HG03175 (cell line): ENCODE measurements at regions not wholly inside any gene's neighbourhood (a gene's known extent, or its start where the extent isn't known, plus 50 kb on each side); places are given as distances from the start of the nearest gene placed in this dataset.

Source experiments
- ATAC-seq: cut with Tn5 transposase; IDR thresholded peaks from one replicate; pipeline ENCODE4 v1.9.1; 2021; ENCODE audit warnings: mild to moderate bottlenecking, moderate library complexity; ENCODE audit not compliant: unreplicated experiment

DNA sequence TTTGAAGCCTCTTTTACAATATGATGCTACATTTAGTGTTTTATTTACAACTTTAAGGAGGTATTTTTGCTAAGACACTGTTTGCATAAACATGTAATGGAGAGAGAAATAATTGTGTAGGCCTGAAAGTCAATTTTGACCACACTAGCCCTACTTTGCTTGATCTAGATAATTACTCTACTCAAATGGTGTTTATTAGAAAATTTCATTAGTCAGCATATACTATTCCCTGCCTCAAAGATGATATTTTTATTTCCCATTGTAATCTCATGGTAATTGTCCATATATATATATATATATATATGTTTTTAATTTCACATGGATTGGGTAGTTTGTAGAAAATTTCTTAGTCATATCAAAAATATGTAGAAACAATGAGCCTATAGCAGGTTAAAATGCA lies 632.2 kb downstream of the SATB2 start:
- ATAC-seq, result no peak

DNA sequence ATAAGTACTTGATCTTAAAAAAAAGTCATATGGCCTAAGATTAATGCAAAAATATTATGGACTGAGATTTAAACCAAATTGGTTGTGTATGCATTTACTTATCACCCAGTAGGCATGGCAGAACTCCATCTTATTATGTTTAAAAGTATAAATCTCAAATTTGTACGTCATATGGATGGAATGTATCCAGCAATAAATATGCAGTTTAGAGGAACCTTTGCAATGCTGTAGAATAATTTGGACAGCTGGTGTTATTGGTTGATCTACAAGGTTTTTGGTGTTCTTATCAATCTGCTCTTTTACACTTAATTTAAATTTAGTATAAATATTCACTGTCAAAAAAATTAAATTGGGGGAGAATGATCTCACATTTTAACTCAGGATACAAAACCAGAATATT lies 640.2 kb downstream of the SATB2 start:
- ATAC-seq, result no peak

DNA sequence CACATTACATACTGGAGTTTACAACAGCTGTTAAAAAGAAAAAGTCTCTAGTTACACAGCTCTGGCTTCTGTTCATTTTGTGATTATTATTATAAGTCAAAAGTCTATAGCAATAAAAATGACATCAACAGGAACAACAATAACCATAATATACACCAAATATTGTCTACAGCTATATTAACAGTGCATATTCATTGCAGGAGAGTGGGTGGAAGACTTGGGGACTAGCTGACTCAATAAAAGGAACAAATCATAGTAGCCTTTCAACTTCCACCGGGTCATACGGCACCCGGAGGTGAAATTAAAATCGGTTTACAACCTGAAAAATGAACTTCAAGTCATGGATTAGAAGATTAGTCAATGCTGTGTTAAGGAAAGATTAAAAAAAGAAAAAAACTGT lies 642.1 kb downstream of the SATB2 start:
- no peak for ATAC-seq

DNA sequence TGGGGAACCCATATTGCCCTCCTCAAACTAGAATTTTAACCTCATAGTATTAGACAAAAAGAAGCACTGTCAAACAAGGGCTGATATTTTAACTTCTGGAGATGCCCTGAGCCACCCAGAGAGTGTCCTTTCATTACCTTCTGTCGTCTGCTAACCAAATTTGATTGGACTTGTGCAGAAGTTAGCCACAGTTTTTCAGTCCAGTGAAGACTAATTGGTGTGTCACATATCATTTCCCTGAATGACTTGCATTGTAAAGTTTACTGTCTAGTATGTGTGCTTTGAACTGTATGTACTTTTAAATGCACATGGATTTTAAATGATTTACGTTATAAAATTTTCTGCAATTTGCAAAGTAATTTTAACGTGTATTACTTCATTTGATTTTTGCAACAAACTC lies 646.5 kb downstream of the SATB2 start:
- ATAC-seq, result no peak

DNA sequence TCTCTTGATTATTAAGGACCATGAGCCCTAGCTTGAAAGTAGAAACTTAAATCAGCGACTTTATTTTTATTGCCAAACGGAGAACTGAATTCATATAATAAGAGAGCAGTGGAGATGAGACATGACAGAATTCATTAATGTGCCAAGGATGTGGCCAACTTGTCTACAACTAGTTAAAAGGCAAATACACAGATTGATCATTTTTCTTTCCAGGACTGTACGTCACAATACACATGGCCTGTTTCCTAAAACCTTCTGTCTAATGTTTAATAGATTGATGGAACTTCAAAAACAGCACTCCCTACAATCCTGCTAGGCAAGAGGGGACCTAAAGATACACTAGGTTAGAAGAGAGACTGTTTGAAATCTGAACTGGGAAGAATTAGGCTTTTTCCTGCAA lies 647.8 kb downstream of the SATB2 start:
- ATAC-seq, result no peak

DNA sequence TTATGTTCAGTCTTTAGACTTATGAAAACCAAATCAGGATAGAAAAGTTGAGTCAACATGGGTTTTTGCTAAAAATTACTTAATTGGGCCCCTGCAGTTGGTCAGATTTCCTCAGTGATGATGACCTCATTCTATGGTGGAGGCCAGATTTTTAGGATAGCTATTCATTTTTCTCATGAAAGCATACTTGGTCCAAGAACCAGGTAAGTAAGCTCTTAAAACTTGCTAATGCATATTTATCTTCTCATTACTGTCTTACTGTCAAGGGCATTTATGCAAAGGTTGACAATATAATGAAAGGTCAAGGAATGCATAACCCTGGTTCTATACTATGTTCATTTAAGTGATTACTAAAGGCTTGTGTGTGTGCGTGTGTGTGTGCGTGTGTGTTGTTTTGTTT lies 650.6 kb downstream of the SATB2 start:
- ATAC-seq, result no peak

DNA sequence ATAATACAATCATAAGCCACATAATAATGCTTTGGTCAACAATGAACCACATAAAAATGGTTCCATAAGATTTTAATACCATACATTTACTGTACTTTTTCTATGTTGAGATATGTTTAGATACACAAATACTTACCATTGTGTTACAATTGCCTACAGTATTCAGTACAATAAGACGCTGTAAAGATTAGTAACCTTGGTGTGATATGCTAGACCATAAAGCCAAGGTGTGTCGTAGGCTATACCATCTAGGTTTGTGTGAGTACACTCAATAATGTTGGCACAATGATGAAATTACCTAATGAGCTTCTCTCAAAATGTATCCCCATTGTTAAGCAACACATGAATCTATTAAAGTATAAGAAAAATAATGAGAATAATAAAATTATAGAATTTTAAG lies 662.3 kb downstream of the SATB2 start:
- no peak for ATAC-seq

DNA sequence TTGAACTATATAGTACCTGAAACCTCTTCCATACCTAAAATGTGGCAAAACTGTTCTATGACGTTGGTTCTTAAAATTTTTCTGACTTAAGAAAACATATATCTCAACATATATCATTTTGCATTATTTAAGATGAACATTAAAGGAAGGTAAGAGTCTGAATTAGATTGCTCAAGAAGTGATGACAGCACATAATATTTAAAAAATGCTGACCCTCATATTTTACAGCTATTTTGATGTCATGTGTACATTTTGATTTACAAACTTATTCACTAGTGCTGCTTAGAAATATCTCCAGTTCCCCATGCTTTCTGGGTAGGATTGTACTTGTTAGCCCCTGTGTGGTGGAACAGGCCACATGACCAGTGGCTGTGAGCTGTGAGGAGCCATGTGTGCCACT lies 666.1 kb downstream of the SATB2 start:
- ATAC-seq, result no peak

DNA sequence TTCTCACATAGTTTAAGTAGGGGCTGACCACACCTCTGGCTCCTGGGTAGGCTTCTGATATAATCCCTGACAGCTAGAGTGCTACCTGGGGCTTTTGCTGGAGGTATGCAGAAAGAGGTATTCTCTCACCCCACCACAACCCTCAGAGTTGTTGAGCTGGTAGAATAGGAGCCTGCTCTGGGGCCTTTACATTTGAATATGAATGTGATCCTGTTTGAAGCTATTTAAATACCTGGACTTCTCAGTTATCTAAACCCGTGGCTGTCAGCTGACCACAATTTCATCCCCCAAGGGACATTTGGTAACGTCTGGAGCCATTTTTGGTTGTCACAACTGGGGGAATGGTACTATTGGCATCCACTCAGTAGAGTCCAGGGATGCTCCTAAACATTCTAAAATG lies 669.1 kb downstream of the SATB2 start:
- no peak for ATAC-seq

DNA sequence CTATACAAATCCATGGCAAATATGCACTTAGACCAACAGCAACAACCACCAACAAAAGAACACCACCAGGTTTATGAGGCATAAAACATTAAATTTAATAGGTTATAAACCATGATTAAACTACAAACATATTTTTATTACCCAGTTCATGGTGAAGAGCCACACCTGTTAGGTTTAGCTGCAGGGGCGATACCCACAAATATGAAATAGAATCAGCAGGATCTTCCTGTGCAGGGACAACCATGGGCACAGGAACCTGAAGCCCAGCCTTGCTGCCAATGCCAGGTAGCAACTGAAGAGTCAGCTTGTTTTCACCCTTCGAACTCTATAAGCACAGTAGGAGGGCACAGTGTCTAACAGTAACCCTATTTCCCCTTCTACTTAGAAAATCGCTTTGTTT lies 675.0 kb downstream of the SATB2 start:
- no peak for ATAC-seq

DNA sequence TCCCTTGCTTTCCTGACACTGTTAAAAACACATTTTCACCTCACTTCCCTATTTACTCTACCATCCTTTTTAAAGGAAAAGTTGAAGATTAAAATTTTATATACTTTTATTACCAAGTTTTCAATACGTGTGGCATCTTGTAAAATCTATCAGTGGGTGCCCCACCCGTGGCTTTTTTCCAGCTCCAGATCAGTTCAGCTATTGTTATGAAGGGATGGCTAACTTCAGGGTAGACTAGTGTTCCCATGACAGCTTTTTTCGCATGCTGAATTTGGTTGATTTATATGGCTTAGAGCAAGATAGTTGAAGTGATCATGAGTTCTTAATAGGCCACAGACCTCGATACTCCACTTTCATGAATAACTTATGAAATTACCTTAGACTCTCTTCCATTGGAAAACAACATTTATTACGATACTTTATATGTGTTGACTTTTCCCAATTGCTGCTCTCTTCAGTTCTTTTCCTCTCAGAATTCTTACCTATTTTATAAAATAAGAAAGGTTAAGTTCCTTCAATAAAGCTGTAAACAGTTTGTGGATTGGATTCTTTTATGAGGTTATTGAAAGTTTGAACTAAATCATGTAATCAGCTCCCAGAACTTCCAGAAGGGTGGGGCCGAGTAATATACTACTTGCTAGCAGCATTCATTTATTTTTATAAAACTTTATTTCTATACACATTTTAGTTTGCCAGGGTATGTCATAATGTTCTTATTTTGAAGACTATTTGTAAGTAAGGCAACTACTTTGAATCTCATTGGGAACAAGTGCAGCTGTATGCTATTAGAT lies 680.9 kb downstream of the SATB2 start:
- ATAC-seq, result no peak

DNA sequence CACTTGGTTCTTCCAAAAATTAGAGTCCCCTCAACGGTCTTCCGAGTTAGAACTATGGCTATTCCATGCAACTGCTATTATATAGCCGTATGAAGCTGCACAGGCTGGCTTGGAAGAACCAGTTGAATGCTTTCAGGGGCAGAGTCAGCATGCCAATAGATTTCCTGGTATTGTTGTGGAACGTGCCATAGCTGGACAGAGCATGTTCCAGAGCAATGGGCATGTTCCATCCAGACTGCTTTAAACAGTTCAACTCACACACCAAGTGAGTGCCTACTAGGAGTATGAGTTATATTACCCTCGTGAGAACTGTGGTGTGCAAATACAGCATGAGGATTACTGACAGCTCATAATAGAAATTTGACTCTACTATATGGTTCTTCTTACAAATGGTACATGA lies 682.0 kb downstream of the SATB2 start:
- ATAC-seq, result no peak

DNA sequence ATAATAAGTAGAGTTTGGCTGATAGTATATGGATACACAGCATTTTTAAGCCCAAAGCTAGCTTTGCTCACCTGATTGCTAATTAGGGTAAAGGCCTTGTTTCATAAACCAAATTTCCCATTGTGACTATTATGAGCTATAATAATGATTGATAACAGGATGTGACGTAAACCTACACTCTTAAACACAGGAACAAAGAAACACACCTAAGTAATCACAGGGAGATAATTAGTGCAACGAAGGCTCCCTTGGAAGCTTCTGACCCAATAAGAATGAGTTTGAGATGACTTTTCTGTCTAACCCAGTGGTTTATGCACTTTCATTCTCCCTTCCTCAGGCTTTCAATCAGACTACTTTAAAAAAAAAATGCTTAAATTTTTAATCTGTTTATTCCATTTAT lies 683.2 kb downstream of the SATB2 start:
- no peak for ATAC-seq

DNA sequence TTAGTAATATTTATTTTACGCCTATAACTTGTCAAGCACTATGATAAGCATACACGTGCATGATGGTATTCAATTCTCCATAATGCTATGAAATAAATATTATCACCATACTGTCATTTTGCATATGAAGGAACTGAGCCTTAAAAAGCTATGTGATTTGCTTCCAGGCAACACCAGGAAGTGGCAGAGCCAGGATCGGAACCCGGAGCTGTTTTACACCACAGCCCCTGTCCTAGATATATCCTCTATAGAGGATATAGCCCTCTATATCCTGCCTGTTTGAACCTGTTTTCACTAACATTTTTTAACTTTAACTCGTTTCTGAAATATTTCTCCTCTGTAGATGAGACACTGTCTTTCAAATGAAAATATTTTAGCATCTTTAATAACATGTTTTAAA lies 690.0 kb downstream of the SATB2 start:
- no peak for ATAC-seq

DNA sequence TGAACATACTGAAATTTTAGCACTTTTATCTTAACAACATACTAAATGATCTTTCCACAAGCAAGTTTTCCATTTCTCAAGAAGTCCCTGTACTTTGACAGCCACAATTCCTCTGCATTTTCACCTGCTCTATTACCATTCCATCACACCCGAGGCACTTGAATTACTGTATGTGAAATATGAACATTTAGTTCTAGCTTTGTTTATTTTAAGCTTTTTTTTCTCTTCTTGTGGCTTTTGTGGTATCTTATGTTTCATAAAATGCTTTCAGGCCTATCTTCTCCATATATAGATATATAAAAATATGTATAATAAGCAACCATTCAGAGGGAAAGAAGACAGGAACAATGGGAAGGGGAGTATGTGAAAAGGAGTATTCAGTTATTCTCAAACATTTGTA lies 693.9 kb downstream of the SATB2 start:
- ATAC-seq, result no peak

DNA sequence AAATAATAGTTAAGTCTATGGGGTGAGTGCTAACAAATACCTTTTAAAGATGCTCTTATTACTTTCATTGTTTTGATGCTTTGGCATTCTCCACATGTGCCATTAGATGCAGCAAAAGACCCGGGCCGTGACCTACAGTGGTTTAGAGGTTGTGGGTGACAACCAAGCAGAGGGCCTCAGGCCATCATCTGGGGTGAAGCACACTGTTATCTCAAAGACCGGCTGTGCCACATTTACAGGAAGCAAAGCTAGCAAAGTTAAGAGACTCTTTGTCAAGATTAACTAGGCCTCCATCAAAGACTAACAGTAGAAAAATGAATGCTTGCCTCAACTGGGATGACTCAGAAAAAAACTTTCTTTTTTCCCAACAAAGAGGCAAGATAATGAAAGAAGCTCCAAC lies 695.3 kb downstream of the SATB2 start:
- ATAC-seq, result no peak

DNA sequence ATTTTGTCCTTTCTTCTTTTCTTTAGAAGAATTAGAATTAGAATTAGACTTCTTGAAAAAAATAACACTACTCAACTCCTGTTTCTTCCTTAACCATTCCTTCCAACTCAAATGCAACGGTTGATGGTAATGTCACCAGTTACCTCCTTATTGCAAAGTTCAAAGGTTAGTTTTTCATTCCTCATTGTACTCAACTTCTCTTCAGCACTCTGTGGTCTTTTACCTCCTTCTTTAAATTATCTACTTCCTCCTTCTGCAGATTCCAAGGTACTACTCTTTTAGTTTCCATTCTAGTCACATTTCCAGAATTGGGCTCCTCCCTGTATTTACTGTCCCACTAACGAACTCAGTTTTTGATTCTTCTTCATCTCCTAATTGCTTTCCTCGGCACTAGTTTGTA lies 700.7 kb downstream of the SATB2 start:
- ATAC-seq, result no peak

DNA sequence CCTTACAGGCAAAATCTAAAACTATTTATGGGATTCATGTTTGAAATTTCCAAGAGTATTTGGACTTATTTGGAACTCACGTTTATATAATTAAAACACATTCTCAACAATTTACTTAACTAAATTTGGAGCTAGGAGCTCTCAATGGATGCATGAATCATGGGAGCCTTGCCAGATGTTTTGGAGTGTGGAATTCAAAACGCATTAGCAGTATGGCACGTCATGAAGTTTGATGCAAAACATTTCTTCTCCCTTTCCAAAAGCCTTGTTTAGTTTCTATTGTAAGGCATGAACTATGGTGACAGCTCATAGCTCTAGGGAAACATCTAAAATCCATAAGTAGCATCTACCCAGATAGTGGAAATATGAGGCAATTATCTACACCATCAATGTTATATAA lies 701.6 kb downstream of the SATB2 start:
- no peak for ATAC-seq

DNA sequence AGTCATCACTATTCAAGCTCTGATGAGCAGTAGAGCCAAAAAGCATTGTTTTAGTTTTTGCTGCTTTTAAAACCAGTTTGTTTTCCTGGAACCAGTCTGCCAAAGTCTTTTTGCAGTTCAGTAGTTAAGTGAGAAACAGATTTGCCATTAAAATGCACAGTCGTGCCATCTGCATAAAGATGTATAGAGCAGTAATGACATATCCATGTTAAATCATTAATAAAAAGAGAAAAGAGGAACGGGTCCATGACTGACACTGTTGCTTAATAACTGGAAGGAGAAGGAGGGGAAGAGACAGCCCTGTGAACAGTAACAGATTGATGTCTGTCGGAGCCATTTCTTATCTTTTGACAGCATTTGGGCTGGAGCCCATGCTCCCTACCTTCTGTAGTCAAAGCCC lies 704.6 kb downstream of the SATB2 start:
- ATAC-seq, result no peak

DNA sequence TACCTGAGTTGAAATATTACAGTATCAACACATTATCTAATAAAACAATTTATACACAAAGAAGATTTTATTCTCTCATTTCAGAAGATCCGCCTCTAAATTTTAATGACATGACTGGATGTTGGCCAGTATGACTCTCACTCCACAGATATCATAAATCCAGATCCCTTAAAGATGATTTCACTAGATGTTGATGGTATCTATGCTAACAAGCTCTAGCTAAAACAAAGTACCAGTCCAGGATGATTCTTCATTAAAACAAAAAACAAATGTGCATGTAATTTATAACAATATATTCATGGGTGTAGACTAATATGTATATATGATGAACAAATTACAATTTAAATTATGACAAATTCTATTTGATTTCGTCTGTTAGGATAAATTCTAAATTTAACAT lies 708.4 kb downstream of the SATB2 start:
- no peak for ATAC-seq

DNA sequence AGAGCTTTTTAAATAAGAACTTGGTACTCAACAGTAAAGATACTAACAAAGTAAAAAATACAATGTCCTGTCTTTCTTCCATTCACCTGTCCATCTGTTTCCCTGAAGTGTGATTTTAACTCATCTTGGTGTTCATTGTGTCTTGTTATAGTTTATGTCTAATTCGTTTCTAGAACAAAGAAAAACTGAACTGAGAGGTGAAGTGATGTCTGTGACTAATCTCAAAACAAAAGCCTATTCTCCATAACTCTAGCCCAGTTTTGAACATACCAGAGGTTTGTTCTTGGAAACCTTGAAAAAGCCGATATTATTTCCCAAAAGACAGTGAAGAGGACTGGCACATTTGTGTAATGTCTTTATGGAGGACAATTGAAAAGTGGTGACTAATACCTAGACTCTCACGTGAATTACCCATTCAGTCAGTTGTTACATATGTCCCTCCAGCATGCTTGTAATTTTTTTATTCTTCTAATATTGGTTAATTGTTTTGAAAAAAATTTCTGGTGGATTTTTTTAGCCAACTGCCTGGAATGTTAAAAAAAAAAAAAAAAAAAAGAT lies 725.8 kb downstream of the SATB2 start:
- ATAC-seq, result no peak

DNA sequence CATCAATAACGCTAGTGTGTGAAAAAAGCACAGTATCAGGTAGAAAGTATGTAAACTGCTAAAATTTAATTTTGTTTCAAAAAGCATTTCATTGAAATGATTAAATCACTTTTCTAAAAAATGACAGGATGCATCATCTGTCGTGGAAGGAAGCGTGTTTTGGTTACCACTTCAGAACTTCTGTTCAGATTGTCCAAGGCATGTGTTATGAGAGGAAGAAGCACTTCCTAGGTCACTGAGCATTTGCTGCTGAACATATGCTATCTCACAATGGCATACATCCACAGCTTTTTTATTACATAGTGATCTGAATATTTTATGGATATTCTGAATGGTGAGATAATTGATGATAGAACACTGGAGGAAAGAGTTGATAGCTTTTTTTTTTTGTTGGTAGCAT lies 737.5 kb downstream of the SATB2 start:
- no peak for ATAC-seq

DNA sequence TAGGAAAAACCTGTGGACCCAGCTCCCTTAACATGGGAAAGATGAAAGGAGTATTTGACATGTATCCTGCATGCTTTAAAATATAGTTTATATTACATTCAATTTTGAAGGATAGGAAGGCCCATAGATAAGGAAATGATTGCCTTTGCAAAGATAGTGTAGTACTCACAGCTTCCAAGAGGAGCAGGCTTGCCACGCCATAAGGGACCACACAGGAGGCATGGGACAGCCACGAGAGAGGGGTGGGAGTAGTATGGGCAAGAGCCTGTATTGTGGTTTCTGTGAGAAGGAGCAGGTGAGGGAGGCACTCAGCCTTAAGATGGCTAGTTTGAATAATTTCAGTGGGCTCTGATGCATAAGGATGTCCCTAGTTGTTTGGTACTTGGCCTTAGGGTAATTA lies 740.3 kb downstream of the SATB2 start:
- ATAC-seq, result no peak
